PC-9 (cell line): ENCODE measurements at regions not wholly inside any gene's neighbourhood (a gene's known extent, or its start where the extent isn't known, plus 50 kb on each side); places are given as distances from the start of the nearest gene placed in this dataset.

Experiments used
- BruUV-seq: library from RNA; stranded (reverse); fragments of 400-500 nt; replicated peaks from 2 replicates; lab custom pipeline; 2021; lab: Mats Ljungman, UMichigan
- CTCF ChIA-PET: fragments of 300-600 bp; sonication (Branson Sonifier 250); formaldehyde crosslinking; loops from one replicate; lab custom pipeline; 2022; ENCODE audit warnings: antibody characterized with exemption; lab: Charles Lee
- POLR2A ChIA-PET: fragments of 300-600 bp; sonication (Branson Sonifier 250); formaldehyde crosslinking; loops from one replicate; lab custom pipeline; 2022; ENCODE audit warnings: antibody characterized with exemption; ENCODE audit not compliant: unreplicated experiment; lab: Charles Lee
- DNase-seq, 2 experiments: peaks; one replicate each; pipeline versions ENCODE4 v3.0.0 to v3.0.0-alpha.2; 2015 to 2022; ENCODE audit warnings: mixed read lengths in 1 of 2
- H2AFZ ChIP-seq: fragments of 200-600 bp; sonication (generic); 2 replicates; pipeline ENCODE4 v1.8.1; 2017; ENCODE audit warnings: antibody characterized with exemption
- H3F3A ChIP-seq: fragments of 200-600 bp; sonication (generic); 2 replicates; pipeline ENCODE4 v1.8.1; 2017; ENCODE audit warnings: antibody characterized with exemption, mild to moderate bottlenecking, low read depth; ENCODE audit not compliant: insufficient read depth
- H3K27ac ChIP-seq: fragments of 200-600 bp; sonication (generic); 2 replicates; pipeline ENCODE4 v1.6.1; 2016; ENCODE audit warnings: mixed run types
- H3K27me3 ChIP-seq: fragments of 200-600 bp; sonication (generic); 2 replicates; pipeline ENCODE4 v1.6.1; 2016; ENCODE audit warnings: low read depth, mixed run types; ENCODE audit not compliant: insufficient read depth
- H3K36me3 ChIP-seq: fragments of 200-600 bp; sonication (generic); 2 replicates; pipeline ENCODE4 v1.6.1; 2016; ENCODE audit warnings: low read depth, mixed run types
- H3K4me1 ChIP-seq: fragments of 200-600 bp; sonication (generic); replicated peaks from 2 replicates; pipeline ENCODE4 v1.6.1; 2016; ENCODE audit warnings: mixed run types; ENCODE audit not compliant: insufficient read depth
- H3K4me2 ChIP-seq: fragments of 200-600 bp; sonication (generic); 2 replicates; pipeline ENCODE4 v1.6.1; 2017; ENCODE audit warnings: mixed run types
- H3K4me3 ChIP-seq: fragments of 200-600 bp; sonication (generic); 2 replicates; pipeline ENCODE4 v1.6.1; 2016; ENCODE audit warnings: mixed run types
- H3K79me2 ChIP-seq: fragments of 200-600 bp; sonication (generic); 2 replicates; pipeline ENCODE4 v1.6.1; 2017; ENCODE audit warnings: low read depth, mixed run types
- H3K9me2 ChIP-seq: fragments of 200-600 bp; sonication (generic); 2 replicates; pipeline ENCODE4 v1.8.1; 2017; ENCODE audit warnings: mild to moderate bottlenecking; ENCODE audit not compliant: insufficient read depth
- H3K9me3 ChIP-seq: fragments of 200-600 bp; sonication (generic); 2 replicates; pipeline ENCODE4 v1.8.1; 2016; ENCODE audit warnings: low read depth; ENCODE audit not compliant: insufficient read depth
- H4K20me1 ChIP-seq: fragments of 200-600 bp; sonication (generic); 2 replicates; pipeline ENCODE4 v1.8.1; 2017; ENCODE audit not compliant: insufficient read depth
- CTCF ChIP-seq: fragments of 200-600 bp; sonication (generic); conservative IDR thresholded peaks from 2 replicates; pipeline ENCODE4 v1.6.1; 2017; ENCODE audit warnings: mixed run types, antibody characterized with exemption, mild to moderate bottlenecking, moderate library complexity
- EZH2 ChIP-seq: fragments of 200-600 bp; sonication (generic); IDR thresholded peaks from 2 replicates; pipeline ENCODE4 v1.8.0; 2017; ENCODE audit warnings: antibody characterized with exemption, low read depth
- intact Hi-C: fragments of 100-400 bp; cut with micrococcal nuclease; formaldehyde crosslinking; loops from one replicate; pipeline ENCODE4 v1.10.0; 2022; ENCODE audit not compliant: unreplicated experiment

DNA sequence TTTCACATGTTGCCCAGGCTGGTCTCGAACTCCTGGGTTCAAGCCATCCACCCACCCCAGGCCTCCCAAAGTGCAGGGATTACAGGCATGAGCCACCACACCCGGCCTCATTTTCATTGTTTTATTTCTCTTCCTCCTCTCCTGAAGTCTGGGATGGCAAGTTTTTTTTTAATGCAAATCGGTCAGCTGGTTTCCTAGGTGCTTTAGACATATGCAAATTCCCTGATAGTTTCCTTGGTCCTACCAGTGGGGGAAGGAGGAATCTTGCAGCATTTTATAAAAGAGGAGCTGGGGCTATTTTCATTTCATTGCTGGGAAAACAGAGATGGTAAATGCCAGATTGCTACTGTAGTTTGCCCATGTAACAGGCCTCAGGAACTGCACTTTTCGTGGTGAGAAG, 179.4 kb downstream of the ACTL7B start:
- ChIA-PET CTCF (interaction anchor here (0.7 kb wide), 1 partner anchor 11 kb away, joined by 3 read pairs; no protein-coding TSS in a partner anchor), POLR2A (no interaction called here)
- no peaks in the 10 kb centered on the region for H3K36me3 ChIP-seq
- no TSS peak for BruUV-seq
- H3K4me2 ChIP-seq: no peak overlapping the region
- H2AFZ ChIP-seq: no peak overlapping the region
- intact Hi-C loops: no loop called here
- TF ChIP-seq EZH2 (no peak), CTCF (no peak)
- peaks cover 10% of the 10 kb centered on the region for H3K4me1 ChIP-seq
- H3K27ac ChIP-seq: no peak overlapping the region
- no peaks in the 10 kb centered on the region for H3K9me2 ChIP-seq
- H4K20me1 ChIP-seq: no peaks in the 10 kb centered on the region
- H3F3A ChIP-seq: no peaks in the 10 kb centered on the region
- no peaks in the 10 kb centered on the region for H3K9me3 ChIP-seq
- H3K79me2 ChIP-seq: no peaks in the 10 kb centered on the region
- no peak overlapping the region for H3K4me3 ChIP-seq
- H3K27me3 ChIP-seq: no peaks in the 10 kb centered on the region
- DNase-seq: no peak

DNA sequence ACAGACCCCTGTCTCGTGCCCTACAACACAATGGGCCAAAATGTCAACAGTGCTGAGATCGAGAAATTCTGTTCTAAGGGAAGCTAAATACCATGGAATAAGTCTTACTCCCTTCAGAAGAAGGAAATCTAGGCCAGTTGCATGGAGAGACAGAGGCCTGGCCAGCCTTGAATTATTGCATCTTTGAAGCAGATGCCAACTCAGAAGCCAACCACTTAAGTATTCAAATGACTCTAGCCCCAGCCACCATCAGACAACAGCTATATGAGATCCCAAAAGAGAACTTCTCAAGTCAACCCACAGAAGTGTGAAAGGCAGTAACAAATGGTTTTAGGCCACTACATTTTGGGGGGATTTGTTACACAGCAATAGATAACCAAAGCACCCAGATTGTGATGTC, 180.1 kb downstream of the ACTL7B start:
- intact Hi-C loops: no loop called here
- ChIA-PET POLR2A (no interaction called here), CTCF (no interaction called here)
- peaks cover 10% of the 10 kb centered on the region for H3K4me1 ChIP-seq
- H3K27ac ChIP-seq: no peak overlapping the region
- no peaks in the 10 kb centered on the region for H3K9me3 ChIP-seq
- no peak for TF ChIP-seq CTCF
- H3K79me2 ChIP-seq: no peaks in the 10 kb centered on the region
- H3K4me3 ChIP-seq: no peak overlapping the region
- no peaks in the 10 kb centered on the region for H3K36me3 ChIP-seq
- no peak for DNase-seq
- H4K20me1 ChIP-seq: no peaks in the 10 kb centered on the region
- no peaks in the 10 kb centered on the region for H3K27me3 ChIP-seq
- H2AFZ ChIP-seq: no peak overlapping the region
- H3F3A ChIP-seq: no peaks in the 10 kb centered on the region
- no peak overlapping the region for H3K4me2 ChIP-seq
- no TSS peak for BruUV-seq
- H3K9me2 ChIP-seq: no peaks in the 10 kb centered on the region

DNA sequence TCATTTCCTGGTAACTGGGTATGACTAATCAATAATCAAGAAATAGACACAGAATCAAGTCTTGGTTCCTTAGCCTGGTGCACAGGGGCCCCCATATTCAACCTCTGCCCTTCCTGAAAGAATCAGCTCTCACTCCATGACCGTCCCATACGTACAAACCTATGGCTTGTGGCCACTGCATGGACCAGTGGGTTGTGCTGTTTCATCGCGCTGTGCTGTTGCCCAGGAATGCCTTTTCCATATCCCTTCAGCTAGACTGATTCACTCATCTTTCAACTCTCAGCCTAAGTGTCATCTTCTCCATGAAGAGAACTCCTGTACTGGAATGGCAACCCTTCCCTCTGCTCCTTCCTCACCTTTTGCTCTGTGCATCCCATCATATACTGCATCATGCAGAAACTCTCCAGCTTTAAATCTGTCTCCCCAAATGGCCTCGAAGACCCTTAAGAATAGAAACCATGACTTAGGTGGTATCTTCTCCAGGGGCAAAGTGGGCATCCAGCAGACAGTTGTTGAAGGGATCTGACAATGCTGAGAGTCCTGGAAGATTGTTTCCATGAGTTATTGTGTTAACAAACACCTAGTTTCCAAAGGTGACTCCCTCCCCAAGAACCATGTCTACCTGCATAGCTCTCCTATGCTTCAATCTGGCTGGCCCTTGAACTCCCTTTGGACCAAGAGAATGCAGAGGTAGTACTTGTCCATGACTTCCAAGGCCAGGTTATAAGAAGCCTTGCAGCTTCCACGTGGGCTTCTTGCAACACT, 180.8 kb downstream of the ACTL7B start:
- no peaks in the 10 kb centered on the region for H3K9me3 ChIP-seq
- POLR2A ChIA-PET: no interaction called here
- no peaks in the 10 kb centered on the region for H3K27me3 ChIP-seq
- CTCF ChIA-PET: no interaction called here
- no peaks in the 10 kb centered on the region for H3K79me2 ChIP-seq
- intact Hi-C loops: loop anchor here (5.0 kb wide), 1 partner anchor 1193 kb away; no protein-coding TSS in a partner anchor
- DNase-seq: no peak
- no peaks in the 10 kb centered on the region for H3K9me2 ChIP-seq
- no peaks in the 10 kb centered on the region for H3F3A ChIP-seq
- TF ChIP-seq EZH2 (no peak), CTCF (no peak)
- no TSS peak for BruUV-seq
- no peaks in the 10 kb centered on the region for H4K20me1 ChIP-seq
- H3K4me2 ChIP-seq: no peak overlapping the region
- no peak overlapping the region for H3K27ac ChIP-seq
- no peak overlapping the region for H2AFZ ChIP-seq
- H3K36me3 ChIP-seq: no peaks in the 10 kb centered on the region
- no peak overlapping the region for H3K4me3 ChIP-seq
- H3K4me1 ChIP-seq: peaks cover 10% of the 10 kb centered on the region
